ENCODE measurements at regions not wholly inside any gene's neighbourhood (a gene's known extent, or its start where the extent isn't known, plus 50 kb on each side); places are given as distances from the start of the nearest gene placed in this dataset.

- Histone ChIP-seq H3K9me2 (replicated peaks; ENCODE audit: insufficient read depth, low read length) (no peaks in the 10 kb centered on the region), H3K27ac (ENCODE audit: low read length) (no peak overlapping the region), H2AFZ (ENCODE audit: low read length) (no peak overlapping the region), H3K4me1 (ENCODE audit: low read length) (no peaks in the 10 kb centered on the region), H4K20me1 (ENCODE audit: insufficient read depth, low read depth, low read length) (no peaks in the 10 kb centered on the region), H3K4me3 (ENCODE audit: low read length) (no peak overlapping the region), H3K9ac (ENCODE audit: low read length) (no peak overlapping the region), H3K4me2 (ENCODE audit: low read depth, low read length, poor library complexity, severe bottlenecking) (no peak overlapping the region), H3K27me3 (ENCODE audit: low read length) (no peaks in the 10 kb centered on the region), H3K9me3 (ENCODE audit: low read length) (no peaks in the 10 kb centered on the region), H3K36me3 (ENCODE audit: insufficient read depth, low read length) (no peaks in the 10 kb centered on the region), H3K79me2 (ENCODE audit: low read length) (no peaks in the 10 kb centered on the region)
- no peak for DNase-seq
Observed at GRCh38 chr14:59067127-59067894, 121.2 kb upstream of the DAAM1 start.

GRCh38 chr14:59069163-59069854 lies 119.2 kb upstream of the DAAM1 start:
- no peaks in the 10 kb centered on the region for H3K4me1 ChIP-seq (ENCODE audit: low read length)
- H3K27ac ChIP-seq (ENCODE audit: low read length): no peak overlapping the region
- no peak for DNase-seq
- H3K4me2 ChIP-seq (ENCODE audit: low read depth, low read length, poor library complexity, severe bottlenecking): no peak overlapping the region
- no peaks in the 10 kb centered on the region for H3K9me3 ChIP-seq (ENCODE audit: low read length)
- H3K27me3 ChIP-seq (ENCODE audit: low read length): no peaks in the 10 kb centered on the region
- H4K20me1 ChIP-seq (ENCODE audit: insufficient read depth, low read depth, low read length): no peaks in the 10 kb centered on the region
- no peaks in the 10 kb centered on the region for H3K36me3 ChIP-seq (ENCODE audit: insufficient read depth, low read length)
- no peak overlapping the region for H3K4me3 ChIP-seq (ENCODE audit: low read length)
- no peaks in the 10 kb centered on the region for H3K9me2 ChIP-seq (replicated peaks; ENCODE audit: insufficient read depth, low read length)
- no peak overlapping the region for H2AFZ ChIP-seq (ENCODE audit: low read length)
- no peak overlapping the region for H3K9ac ChIP-seq (ENCODE audit: low read length)
- H3K79me2 ChIP-seq (ENCODE audit: low read length): no peaks in the 10 kb centered on the region

- Histone ChIP-seq H3K27ac (ENCODE audit: low read length) (no peak overlapping the region), H3K9me2 (replicated peaks; ENCODE audit: insufficient read depth, low read length) (no peaks in the 10 kb centered on the region), H3K4me2 (ENCODE audit: low read depth, low read length, poor library complexity, severe bottlenecking) (no peak overlapping the region)
Observed at GRCh38 chr14:59075506-59075905, 113.0 kb upstream of the DAAM1 start.

GRCh38 chr14:59081720-59082119 lies 106.7 kb upstream of the DAAM1 start:
- no peaks in the 10 kb centered on the region for H3K9me2 ChIP-seq (replicated peaks; ENCODE audit: insufficient read depth, low read length)
- no peaks in the 10 kb centered on the region for H3K79me2 ChIP-seq (ENCODE audit: low read length)
- no peak overlapping the region for H3K9ac ChIP-seq (ENCODE audit: low read length)
- H3K4me3 ChIP-seq (ENCODE audit: low read length): no peak overlapping the region
- H3K9me3 ChIP-seq (ENCODE audit: low read length): no peaks in the 10 kb centered on the region
- no peaks in the 10 kb centered on the region for H4K20me1 ChIP-seq (ENCODE audit: insufficient read depth, low read depth, low read length)
- no peak overlapping the region for H3K27ac ChIP-seq (ENCODE audit: low read length)
- H3K27me3 ChIP-seq (ENCODE audit: low read length): no peaks in the 10 kb centered on the region; the same call in 1 of the 2 replicates
- H3K36me3 ChIP-seq (ENCODE audit: insufficient read depth, low read length): no peaks in the 10 kb centered on the region
- H3K4me2 ChIP-seq (ENCODE audit: low read depth, low read length, poor library complexity, severe bottlenecking): no peak overlapping the region
- H2AFZ ChIP-seq (ENCODE audit: low read length): no peak overlapping the region
- H3K4me1 ChIP-seq (ENCODE audit: low read length): no peaks in the 10 kb centered on the region
- no peak for DNase-seq

More at GRCh38 chr14:59075506-59075905, 113.0 kb upstream of the DAAM1 start:
- H4K20me1 ChIP-seq (ENCODE audit: insufficient read depth, low read depth, low read length): no peaks in the 10 kb centered on the region
- no peaks in the 10 kb centered on the region for H3K79me2 ChIP-seq (ENCODE audit: low read length)
- 0 out of 2 replicates have a peak overlapping the region, but pooled peaks have one; percentile 24 for H2AFZ ChIP-seq (ENCODE audit: low read length)
- no peak for DNase-seq
- H3K4me1 ChIP-seq (ENCODE audit: low read length): no peaks in the 10 kb centered on the region
- no peaks in the 10 kb centered on the region for H3K36me3 ChIP-seq (ENCODE audit: insufficient read depth, low read length)
- no peak overlapping the region for H3K4me3 ChIP-seq (ENCODE audit: low read length)
- no peak overlapping the region for H3K9ac ChIP-seq (ENCODE audit: low read length)
- H3K27me3 ChIP-seq (ENCODE audit: low read length): no peaks in the 10 kb centered on the region; the same call in 1 of the 2 replicates
- no peaks in the 10 kb centered on the region for H3K9me3 ChIP-seq (ENCODE audit: low read length)

- Histone ChIP-seq H3K4me1 (ENCODE audit: low read length) (no peaks in the 10 kb centered on the region), H2AFZ (ENCODE audit: low read length) (no peak overlapping the region)
Observed at GRCh38 chr14:59085207-59085739, 103.2 kb upstream of the DAAM1 start.

GRCh38 chr14:59086241-59086882 lies 102.1 kb upstream of the DAAM1 start:
- no peak overlapping the region for H3K4me3 ChIP-seq (ENCODE audit: low read length)
- no peak overlapping the region for H3K9ac ChIP-seq (ENCODE audit: low read length)
- no peak for DNase-seq
- no peaks in the 10 kb centered on the region for H3K9me2 ChIP-seq (replicated peaks; ENCODE audit: insufficient read depth, low read length)
- no peak overlapping the region for H2AFZ ChIP-seq (ENCODE audit: low read length)
- H3K36me3 ChIP-seq (ENCODE audit: insufficient read depth, low read length): no peaks in the 10 kb centered on the region
- H3K4me2 ChIP-seq (ENCODE audit: low read depth, low read length, poor library complexity, severe bottlenecking): no peak overlapping the region
- no peaks in the 10 kb centered on the region for H4K20me1 ChIP-seq (ENCODE audit: insufficient read depth, low read depth, low read length)
- H3K79me2 ChIP-seq (ENCODE audit: low read length): no peaks in the 10 kb centered on the region
- H3K4me1 ChIP-seq (ENCODE audit: low read length): no peaks in the 10 kb centered on the region
- no peaks in the 10 kb centered on the region for H3K27me3 ChIP-seq (ENCODE audit: low read length)
- no peak overlapping the region for H3K27ac ChIP-seq (ENCODE audit: low read length)
- no peaks in the 10 kb centered on the region for H3K9me3 ChIP-seq (ENCODE audit: low read length)

More at GRCh38 chr14:59085207-59085739, 103.2 kb upstream of the DAAM1 start:
- Histone ChIP-seq H3K9me3 (ENCODE audit: low read length) (no peaks in the 10 kb centered on the region), H3K27me3 (ENCODE audit: low read length) (no peaks in the 10 kb centered on the region), H3K9me2 (replicated peaks; ENCODE audit: insufficient read depth, low read length) (no peaks in the 10 kb centered on the region), H3K4me2 (ENCODE audit: low read depth, low read length, poor library complexity, severe bottlenecking) (no peak overlapping the region), H3K27ac (ENCODE audit: low read length) (no peak overlapping the region), H3K36me3 (ENCODE audit: insufficient read depth, low read length) (no peaks in the 10 kb centered on the region), H3K9ac (ENCODE audit: low read length) (no peak overlapping the region), H4K20me1 (ENCODE audit: insufficient read depth, low read depth, low read length) (no peaks in the 10 kb centered on the region), H3K4me3 (ENCODE audit: low read length) (no peak overlapping the region), H3K79me2 (ENCODE audit: low read length) (no peaks in the 10 kb centered on the region)
- DNase-seq: no peak

- no peak for DNase-seq
- Histone ChIP-seq H3K4me2 (ENCODE audit: low read depth, low read length, poor library complexity, severe bottlenecking) (no peak overlapping the region), H3K9me2 (replicated peaks; ENCODE audit: insufficient read depth, low read length) (no peaks in the 10 kb centered on the region), H3K9ac (ENCODE audit: low read length) (no peak overlapping the region), H3K4me1 (ENCODE audit: low read length) (no peaks in the 10 kb centered on the region), H3K79me2 (ENCODE audit: low read length) (no peaks in the 10 kb centered on the region), H3K27me3 (ENCODE audit: low read length) (no peaks in the 10 kb centered on the region), H3K4me3 (ENCODE audit: low read length) (no peak overlapping the region), H4K20me1 (ENCODE audit: insufficient read depth, low read depth, low read length) (no peaks in the 10 kb centered on the region), H3K9me3 (ENCODE audit: low read length) (no peaks in the 10 kb centered on the region), H3K36me3 (ENCODE audit: insufficient read depth, low read length) (no peaks in the 10 kb centered on the region), H2AFZ (ENCODE audit: low read length) (no peak overlapping the region), H3K27ac (ENCODE audit: low read length) (no peak overlapping the region)
Observed at GRCh38 chr14:59087240-59087639, 101.2 kb upstream of the DAAM1 start.

- no peak for DNase-seq
- no peaks in the 10 kb centered on the region for H3K27me3 ChIP-seq (ENCODE audit: low read length)
- H2AFZ ChIP-seq (ENCODE audit: low read length): no peak overlapping the region
- no peaks in the 10 kb centered on the region for H3K9me3 ChIP-seq (ENCODE audit: low read length)
- no peaks in the 10 kb centered on the region for H3K36me3 ChIP-seq (ENCODE audit: insufficient read depth, low read length)
- H3K27ac ChIP-seq (ENCODE audit: low read length): no peak overlapping the region
- no peaks in the 10 kb centered on the region for H3K79me2 ChIP-seq (ENCODE audit: low read length)
- H3K4me1 ChIP-seq (ENCODE audit: low read length): no peaks in the 10 kb centered on the region
- H3K9me2 ChIP-seq (replicated peaks; ENCODE audit: insufficient read depth, low read length): no peaks in the 10 kb centered on the region
- no peak overlapping the region for H3K4me2 ChIP-seq (ENCODE audit: low read depth, low read length, poor library complexity, severe bottlenecking)
- no peak overlapping the region for H3K9ac ChIP-seq (ENCODE audit: low read length)
- H4K20me1 ChIP-seq (ENCODE audit: insufficient read depth, low read depth, low read length): no peaks in the 10 kb centered on the region
- no peak overlapping the region for H3K4me3 ChIP-seq (ENCODE audit: low read length)
Observed at GRCh38 chr14:59087711-59088110, 100.8 kb upstream of the DAAM1 start.

Measured in Karpas-422 (cell line).